NCI-H345 (cell line): ENCODE measurements at regions not wholly inside any gene's neighbourhood (a gene's known extent, or its start where the extent isn't known, plus 50 kb on each side); places are given as distances from the start of the nearest gene placed in this dataset.
A peak's percentile ranks its signal among the peaks of the same experiment; 100 is the strongest.

Source experiments
- DNase-seq: peaks from one replicate; lab custom pipeline; 2025; lab: John Stamatoyannopoulos, UW

GRCh38 chr20:43863821-43864544 is 50.7 kb upstream of the TOX2 start:
- no peak for DNase-seq

- DNase-seq = no peak
Measured at GRCh38 chr20:43863330-43863729, 51.3 kb upstream of the TOX2 start.

GRCh38 chr20:43862438-43862837 is 52.2 kb upstream of the TOX2 start:
- DNase-seq = no peak

GRCh38 chr20:43859994-43860393 is 54.7 kb upstream of the TOX2 start:
- DNase-seq = no peak

- no peak for DNase-seq
Measured at GRCh38 chr20:43857932-43858331, 56.7 kb upstream of the TOX2 start.

GRCh38 chr20:43857127-43857526 is 57.5 kb upstream of the TOX2 start:
- no peak for DNase-seq

GRCh38 chr20:43855803-43856202 is 58.8 kb upstream of the TOX2 start:
- no peak for DNase-seq

GRCh38 chr20:43853918-43854317 is 60.7 kb upstream of the TOX2 start:
- no peak for DNase-seq

GRCh38 chr20:43853174-43853803 is 61.4 kb upstream of the TOX2 start:
- DNase-seq = no peak

- DNase-seq = no peak
Measured at GRCh38 chr20:43849496-43850186, 65.0 kb upstream of the TOX2 start.

GRCh38 chr20:43846516-43846905 is 68.1 kb upstream of the TOX2 start:
- peak; percentile 20 for DNase-seq

- DNase-seq = peak; percentile 26
Measured at GRCh38 chr20:43844778-43845614, 69.7 kb upstream of the TOX2 start.

- no peak for DNase-seq
Measured at GRCh38 chr20:43843965-43844660, 70.5 kb upstream of the TOX2 start.

- DNase-seq = no peak
Measured at GRCh38 chr20:43843096-43843964, 71.3 kb upstream of the TOX2 start.

- no peak for DNase-seq
Measured at GRCh38 chr20:43842126-43843020, 72.3 kb upstream of the TOX2 start.

GRCh38 chr20:43840382-43841070 is 74.1 kb upstream of the TOX2 start:
- DNase-seq = peak; percentile 23

GRCh38 chr20:43839793-43840199 is 74.9 kb upstream of the TOX2 start:
- DNase-seq = no peak

GRCh38 chr20:43838703-43839060 is 76.0 kb upstream of the TOX2 start:
- DNase-seq = no peak
